GM12874 (cell line): ENCODE measurements at regions not wholly inside any gene's neighbourhood (a gene's known extent, or its start where the extent isn't known, plus 50 kb on each side); places are given as distances from the start of the nearest gene placed in this dataset.

ENCODE experiments used
- TF ChIP-seq, protein P1 (sequence below): IDR thresholded peaks from 2 replicates; pipeline ENCODE4 v1.5.1; 2011; ENCODE audit warnings: low read depth, mild to moderate bottlenecking, control low read depth, low read length, moderate library complexity; ENCODE audit not compliant: insufficient read depth

DNA sequence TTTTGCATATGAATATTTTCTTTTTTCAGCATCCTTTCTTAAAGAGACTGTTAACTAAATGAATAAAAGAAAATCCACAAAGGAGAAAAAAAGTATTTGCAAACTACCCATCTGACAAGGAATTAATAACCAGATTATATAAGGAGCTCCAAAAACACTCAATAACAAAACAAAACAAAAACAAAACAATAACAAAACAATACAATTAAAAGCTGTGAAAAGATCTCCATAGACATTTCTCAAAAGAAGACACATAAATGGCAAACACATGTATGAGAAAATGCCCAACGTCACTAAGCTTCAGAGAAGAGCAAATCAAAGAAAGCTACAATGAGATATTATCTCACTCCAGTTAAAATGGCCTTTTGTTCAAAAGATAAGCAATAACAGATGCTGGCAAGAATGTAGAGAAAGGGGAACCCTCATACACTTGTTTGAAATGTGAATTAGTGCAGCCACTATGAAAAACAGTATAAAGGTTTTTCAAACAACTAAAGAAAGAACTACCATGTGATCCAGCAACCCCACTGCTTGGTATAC lies 1310.0 kb upstream of the EYS start:
- TF ChIP-seq, protein P1, sequence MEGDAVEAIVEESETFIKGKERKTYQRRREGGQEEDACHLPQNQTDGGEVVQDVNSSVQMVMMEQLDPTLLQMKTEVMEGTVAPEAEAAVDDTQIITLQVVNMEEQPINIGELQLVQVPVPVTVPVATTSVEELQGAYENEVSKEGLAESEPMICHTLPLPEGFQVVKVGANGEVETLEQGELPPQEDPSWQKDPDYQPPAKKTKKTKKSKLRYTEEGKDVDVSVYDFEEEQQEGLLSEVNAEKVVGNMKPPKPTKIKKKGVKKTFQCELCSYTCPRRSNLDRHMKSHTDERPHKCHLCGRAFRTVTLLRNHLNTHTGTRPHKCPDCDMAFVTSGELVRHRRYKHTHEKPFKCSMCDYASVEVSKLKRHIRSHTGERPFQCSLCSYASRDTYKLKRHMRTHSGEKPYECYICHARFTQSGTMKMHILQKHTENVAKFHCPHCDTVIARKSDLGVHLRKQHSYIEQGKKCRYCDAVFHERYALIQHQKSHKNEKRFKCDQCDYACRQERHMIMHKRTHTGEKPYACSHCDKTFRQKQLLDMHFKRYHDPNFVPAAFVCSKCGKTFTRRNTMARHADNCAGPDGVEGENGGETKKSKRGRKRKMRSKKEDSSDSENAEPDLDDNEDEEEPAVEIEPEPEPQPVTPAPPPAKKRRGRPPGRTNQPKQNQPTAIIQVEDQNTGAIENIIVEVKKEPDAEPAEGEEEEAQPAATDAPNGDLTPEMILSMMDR, result no peak

DNA sequence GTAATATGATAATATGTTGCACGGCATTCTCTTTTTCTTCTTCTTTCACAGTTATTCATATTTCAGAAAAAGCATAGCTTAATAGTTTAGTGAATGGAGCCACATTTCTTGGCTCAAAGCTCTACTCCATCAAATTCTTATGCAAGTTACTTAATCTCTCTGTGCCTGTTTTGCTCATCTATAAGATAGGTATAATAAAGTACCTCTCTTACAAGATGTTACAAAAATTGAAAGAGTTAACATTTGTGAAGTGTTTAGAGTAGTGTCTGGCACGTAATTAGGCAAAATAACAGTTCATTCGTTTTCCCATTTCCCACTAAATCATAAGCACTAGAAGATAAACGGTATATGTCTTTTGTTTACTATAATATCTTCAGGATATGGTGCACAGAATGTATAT lies 1304.4 kb upstream of the EYS start:
- TF ChIP-seq, protein P1, result no peak

DNA sequence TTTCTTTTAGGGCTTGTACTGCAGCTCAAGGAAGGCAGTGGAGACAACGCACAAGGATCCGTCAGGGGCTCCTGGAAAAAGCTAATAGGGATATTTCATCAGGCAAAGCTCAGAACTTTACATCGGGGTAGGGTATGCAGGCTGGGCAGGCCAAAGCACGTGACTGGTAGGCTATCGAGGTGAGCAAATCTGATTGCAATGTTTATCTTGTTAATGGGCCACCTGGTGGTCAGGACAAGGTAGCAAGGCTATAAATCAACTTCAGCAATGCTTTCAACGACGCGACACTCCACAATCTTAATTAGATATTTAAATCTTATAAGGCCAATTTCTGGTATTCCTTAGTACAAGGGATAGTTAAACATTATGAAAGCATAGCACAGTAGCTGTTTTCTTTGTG lies 1302.8 kb upstream of the EYS start:
- TF ChIP-seq, protein P1, result no peak

DNA sequence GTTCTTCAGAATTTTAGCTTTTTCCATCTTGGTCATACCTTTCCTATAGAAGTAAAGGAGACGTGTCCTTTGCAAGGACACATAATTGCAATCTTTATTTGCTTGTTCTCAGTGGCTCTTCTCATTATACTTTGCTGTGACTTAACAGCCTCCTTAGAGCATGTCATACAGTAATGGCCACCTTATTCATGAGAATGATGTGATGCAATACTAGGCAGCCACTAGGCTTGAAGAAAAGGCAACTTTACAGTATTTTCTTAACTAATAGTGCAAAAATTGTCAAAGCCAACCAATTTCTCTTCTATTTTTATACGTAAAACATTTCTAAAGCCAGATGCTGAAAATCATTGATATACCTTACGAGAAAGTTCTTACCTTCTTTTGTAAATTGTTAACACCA lies 1296.8 kb upstream of the EYS start:
- TF ChIP-seq, protein P1, result no peak

DNA sequence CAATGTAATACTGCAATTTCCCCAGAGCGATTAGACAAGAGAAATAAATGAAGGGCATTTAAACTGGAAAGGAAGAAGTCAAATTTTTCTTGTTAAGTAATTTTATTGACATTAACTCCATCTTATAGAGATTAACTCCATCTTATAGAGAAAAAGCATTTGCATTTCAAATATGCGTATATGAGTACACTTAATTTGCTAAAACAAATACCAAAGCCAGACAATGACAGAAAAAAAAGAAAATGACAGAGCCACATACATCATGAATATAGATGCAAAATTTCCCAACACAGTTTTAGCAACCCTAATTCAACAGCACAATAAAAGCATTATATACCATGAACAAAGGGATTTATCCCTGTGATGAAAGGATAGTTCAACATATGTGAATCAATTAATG lies 1293.1 kb upstream of the EYS start:
- TF ChIP-seq, protein P1, result no peak

DNA sequence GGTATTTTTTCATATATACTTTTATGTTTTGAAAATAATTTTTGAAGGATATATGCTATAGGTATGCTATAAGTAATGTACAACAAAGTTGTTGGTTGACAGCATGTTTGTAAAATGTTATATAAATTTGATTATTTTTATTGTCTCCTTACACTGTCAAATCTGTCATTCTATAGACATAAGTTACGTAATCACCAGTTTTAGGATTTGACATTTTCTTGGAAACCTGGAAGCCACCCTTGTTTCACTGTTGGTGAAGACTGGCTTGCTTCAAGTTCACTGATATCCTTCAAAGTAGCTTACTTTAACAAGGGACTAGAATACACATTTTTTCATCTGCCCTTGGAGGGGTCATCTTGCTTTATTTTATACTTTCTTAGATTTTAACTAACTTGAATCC lies 1288.6 kb upstream of the EYS start:
- TF ChIP-seq, protein P1, result no peak

DNA sequence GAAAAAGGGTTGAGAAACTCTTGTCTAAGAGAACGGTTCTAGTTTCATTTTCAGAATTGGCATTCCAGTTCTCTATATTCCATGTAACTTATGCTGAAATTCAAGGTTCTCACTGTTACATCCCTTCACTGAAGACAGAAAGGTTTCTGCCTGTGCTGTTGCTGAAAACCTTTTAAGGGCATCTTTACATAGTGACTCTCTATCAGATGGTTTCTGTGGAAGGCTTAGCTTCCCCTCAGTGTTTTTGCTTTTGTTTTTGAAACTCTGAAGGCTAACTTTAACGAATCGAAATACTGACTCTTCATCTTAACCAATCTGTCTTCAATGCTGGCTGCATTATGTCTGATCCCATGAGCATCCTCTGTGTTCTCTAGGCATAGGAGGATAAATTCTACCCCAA lies 1286.2 kb upstream of the EYS start:
- TF ChIP-seq, protein P1, result no peak
